Thoracic aorta (tissue), 2 donors: ENCODE measurements at regions not wholly inside any gene's neighbourhood (a gene's known extent, or its start where the extent isn't known, plus 50 kb on each side); places are given as distances from the start of the nearest gene placed in this dataset.

Experiments
- ATAC-seq: fragments of 150-250 bp; one replicate; pipeline ENCODE4 v1.8.0; 2017; ENCODE audit warnings: low read depth; ENCODE audit not compliant: insufficient number of reproducible peaks, low FRiP score
- DNase-seq: peaks from one replicate; pipeline ENCODE4 v3.0.0-alpha.2; 2020; ENCODE audit warnings: low spot score
- H3K27ac ChIP-seq, 2 donors: fragments of 200-600 bp; sonication (generic); 1 replicate in 1 of 2; 2 replicates in 1 of 2; pipeline ENCODE4 v1.5.1; 2016; ENCODE audit warnings: mild to moderate bottlenecking in 2 of 2, moderate library complexity in 2 of 2
- H3K27me3 ChIP-seq: fragments of 200-600 bp; sonication (generic); replicated peaks from 2 replicates; pipeline ENCODE4 v1.6.0; 2016; ENCODE audit warnings: mild to moderate bottlenecking; ENCODE audit not compliant: insufficient read depth
- H3K36me3 ChIP-seq: fragments of 200-600 bp; sonication (generic); one replicate; pipeline ENCODE4 v1.5.1; 2016
- H3K4me1 ChIP-seq, 2 donors: fragments of 200-600 bp; sonication (generic); 1 replicate in 1 of 2; 2 replicates in 1 of 2; pipeline versions ENCODE4 v1.5.1 to v1.6.0; 2016; ENCODE audit warnings: low read depth in 2 of 2, mild to moderate bottlenecking in 1 of 2; ENCODE audit not compliant: control insufficient read depth in 1 of 2
- H3K4me3 ChIP-seq: fragments of 200-600 bp; sonication (generic); 2 replicates; pipeline ENCODE4 v1.5.1; 2016; ENCODE audit warnings: mild to moderate bottlenecking
- H3K9me3 ChIP-seq: fragments of 200-600 bp; sonication (generic); 2 replicates; pipeline ENCODE4 v1.5.1; 2016
- CTCF ChIP-seq: fragments of 200-600 bp; sonication (generic); IDR thresholded peaks from one replicate; pipeline ENCODE4 v1.5.1; 2019; ENCODE audit warnings: antibody characterized with exemption

DNA sequence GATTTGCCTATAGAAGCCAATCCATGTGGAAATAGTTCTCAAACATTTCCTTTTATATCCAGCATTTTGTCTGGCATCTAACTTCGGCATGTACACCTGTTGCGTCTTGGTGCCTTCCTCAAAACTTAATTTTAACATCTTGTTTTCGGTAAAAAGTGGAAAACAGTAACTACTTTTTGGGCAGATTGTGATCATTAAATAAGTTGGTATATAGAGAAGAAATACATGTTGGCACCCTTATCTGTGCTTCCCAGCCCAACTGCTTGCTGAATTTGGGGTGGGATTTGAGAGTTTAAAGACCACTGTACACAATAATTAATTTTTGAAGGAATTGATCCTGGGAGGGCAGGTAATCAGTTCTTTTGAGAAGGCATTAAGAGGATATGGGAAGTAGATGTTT is 566.8 kb downstream of the PDCD6IP start:
- H3K4me1 ChIP-seq, result no peaks in the 10 kb centered on the region
- DNase-seq, result no peak
- H3K9me3 ChIP-seq, result no peaks in the 10 kb centered on the region
- no peak overlapping the region for H3K4me3 ChIP-seq
- no peak for TF ChIP-seq CTCF
- ATAC-seq, result no peak
- no peaks in the 10 kb centered on the region for H3K27me3 ChIP-seq
- H3K36me3 ChIP-seq, result no peaks in the 10 kb centered on the region
- H3K27ac ChIP-seq, result no peak overlapping the region

GRCh38 chr3:34365771-34366170 is 567.3 kb downstream of the PDCD6IP start:
- H3K9me3 ChIP-seq, result no peaks in the 10 kb centered on the region
- H3K27me3 ChIP-seq, result no peaks in the 10 kb centered on the region
- TF ChIP-seq CTCF, result no peak
- no peaks in the 10 kb centered on the region for H3K4me1 ChIP-seq
- ATAC-seq (no peak), DNase-seq (no peak)
- H3K36me3 ChIP-seq, result no peaks in the 10 kb centered on the region
- no peak overlapping the region for H3K27ac ChIP-seq
- no peak overlapping the region for H3K4me3 ChIP-seq

DNA sequence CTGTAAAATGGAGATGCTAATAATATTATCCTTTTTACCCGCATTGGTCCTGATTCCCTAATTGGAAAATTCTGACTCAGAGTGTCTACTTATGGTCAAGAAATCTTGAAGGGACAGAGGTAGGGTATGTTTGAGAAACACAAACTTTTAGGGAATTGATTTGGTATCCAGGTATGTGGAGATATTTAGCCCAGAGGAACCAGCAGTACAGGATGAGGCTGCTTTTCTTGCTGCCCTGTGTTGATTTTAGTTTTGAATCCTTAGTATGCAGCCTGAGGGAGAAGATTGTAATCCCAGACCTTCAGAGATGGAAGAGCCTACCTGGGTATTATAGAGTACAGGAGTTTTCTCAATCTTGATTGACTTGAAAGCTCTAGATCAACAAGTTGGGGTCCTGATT is 569.1 kb downstream of the PDCD6IP start:
- no peak for ATAC-seq
- no peaks in the 10 kb centered on the region for H3K27me3 ChIP-seq
- DNase-seq, result no peak
- H3K9me3 ChIP-seq, result no peaks in the 10 kb centered on the region
- no peaks in the 10 kb centered on the region for H3K4me1 ChIP-seq
- no peak for TF ChIP-seq CTCF
- H3K27ac ChIP-seq, result no peak overlapping the region
- H3K36me3 ChIP-seq, result no peaks in the 10 kb centered on the region
- no peak overlapping the region for H3K4me3 ChIP-seq

DNA sequence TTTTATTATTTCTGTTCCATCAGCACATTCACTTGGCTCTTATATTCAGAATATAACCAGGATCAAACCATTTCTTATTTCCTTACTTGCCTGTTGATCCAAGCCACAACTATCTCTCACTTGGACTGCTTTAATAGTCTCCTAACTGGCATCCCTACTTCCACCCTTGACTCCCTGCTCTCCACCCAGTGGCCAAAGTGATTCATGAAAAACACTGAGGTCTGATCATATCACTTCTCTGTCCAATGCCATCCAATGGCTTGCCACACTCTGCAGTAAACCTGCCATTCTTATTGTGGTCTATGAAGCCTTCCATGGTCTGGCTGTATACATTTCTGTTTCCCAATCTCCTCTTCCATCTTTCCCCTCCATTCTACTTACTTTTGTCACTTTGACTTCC is 576.1 kb downstream of the PDCD6IP start:
- no peaks in the 10 kb centered on the region for H3K9me3 ChIP-seq
- H3K4me3 ChIP-seq, result no peak overlapping the region
- no peak for DNase-seq

GRCh38 chr3:34376691-34377090 is 578.3 kb downstream of the PDCD6IP start:
- H3K27me3 ChIP-seq, result no peaks in the 10 kb centered on the region
- no peaks in the 10 kb centered on the region for H3K36me3 ChIP-seq
- H3K4me3 ChIP-seq, result no peak overlapping the region
- DNase-seq, result no peak
- no peaks in the 10 kb centered on the region for H3K9me3 ChIP-seq
- TF ChIP-seq CTCF, result no peak
- ATAC-seq, result no peak
- H3K27ac ChIP-seq, result no peak overlapping the region
- peaks cover 0 to 4% of the 10 kb centered on the region in 2 donors for H3K4me1 ChIP-seq

More for the DNA sequence above, 576.1 kb downstream of the PDCD6IP start:
- Histone ChIP-seq H3K27ac (no peak overlapping the region), H3K4me1 (peaks cover 0 to 4% of the 10 kb centered on the region in 2 donors), H3K27me3 (no peaks in the 10 kb centered on the region), H3K36me3 (no peaks in the 10 kb centered on the region)
- no peak for ATAC-seq
- no peak for TF ChIP-seq CTCF
